ENCODE measurements at regions not wholly inside any gene's neighbourhood (a gene's known extent, or its start where the extent isn't known, plus 50 kb on each side); places are given as distances from the start of the nearest gene placed in this dataset.

- TF ChIP-seq ZNF354C (tag by site-specific recombination; IDR thresholded peaks at IDR 0.05; ENCODE audit: borderline replicate concordance, low read depth) (no peak), ZNF548 (tag by site-specific recombination; IDR thresholded peaks at IDR 0.05) (no peak), GFI1B (tag by site-specific recombination; IDR thresholded peaks at IDR 0.05) (no peak), ZNF701 (tag by site-specific recombination; IDR thresholded peaks at IDR 0.05) (no peak), ZNF664 (tag by site-specific recombination; IDR thresholded peaks at IDR 0.05) (no peak), ZNF48 (tag by site-specific recombination; IDR thresholded peaks at IDR 0.05) (no peak), ZNF660 (tag by site-specific recombination; IDR thresholded peaks at IDR 0.05) (no peak), EGR2 (tag by site-specific recombination; IDR thresholded peaks at IDR 0.05; ENCODE audit: low read depth) (no peak), ZNF785 (tag by site-specific recombination; IDR thresholded peaks at IDR 0.05) (no peak), ZNF155 (tag by site-specific recombination; IDR thresholded peaks at IDR 0.05) (no peak), ZNF362 (tag by site-specific recombination; IDR thresholded peaks at IDR 0.05) (no peak), FEZF1 (tag by site-specific recombination; IDR thresholded peaks at IDR 0.05) (no peak), ATF2 (tag by site-specific recombination; IDR thresholded peaks at IDR 0.05; ENCODE audit: low read depth) (no peak), IKZF3 (tag by site-specific recombination; IDR thresholded peaks at IDR 0.05) (no peak), ZNF561 (tag by site-specific recombination; IDR thresholded peaks at IDR 0.05; ENCODE audit: borderline replicate concordance) (no peak), ZNF112 (tag by site-specific recombination; IDR thresholded peaks at IDR 0.05) (no peak)
- TF ChIP-seq, protein P1, sequence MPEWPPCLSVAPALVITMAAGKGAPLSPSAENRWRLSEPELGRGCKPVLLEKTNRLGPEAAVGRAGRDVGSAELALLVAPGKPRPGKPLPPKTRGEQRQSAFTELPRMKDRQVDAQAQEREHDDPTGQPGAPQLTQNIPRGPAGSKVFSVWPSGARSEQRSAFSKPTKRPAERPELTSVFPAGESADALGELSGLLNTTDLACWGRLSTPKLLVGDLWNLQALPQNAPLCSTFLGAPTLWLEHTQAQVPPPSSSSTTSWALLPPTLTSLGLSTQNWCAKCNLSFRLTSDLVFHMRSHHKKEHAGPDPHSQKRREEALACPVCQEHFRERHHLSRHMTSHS (tag by site-specific recombination; IDR thresholded peaks at IDR 0.05) = no peak
- Histone ChIP-seq H3K4me3 (ENCODE audit: low read depth, low read length) (no peak overlapping the region), H3K4me1 (ENCODE audit: control insufficient read depth, insufficient read depth, low read length) (no peaks in the 10 kb centered on the region), H3K36me3 (ENCODE audit: control insufficient read depth in 2 of 2, insufficient read depth in 1 of 2, low read length in 2 of 2) (no peaks in the 10 kb centered on the region), H3K27ac (ENCODE audit: extremely low read depth, low read depth, low read length) (no peak overlapping the region), H3K9me3 (ENCODE audit: control insufficient read depth, insufficient read depth, low read depth, low read length) (no peaks in the 10 kb centered on the region)
- POLR2A ChIA-PET = no interaction called here
- CTCF ChIA-PET = no interaction called here
Measured at GRCh38 chr5:6193310-6193709, 185.0 kb downstream of the MED10 start.

DNA sequence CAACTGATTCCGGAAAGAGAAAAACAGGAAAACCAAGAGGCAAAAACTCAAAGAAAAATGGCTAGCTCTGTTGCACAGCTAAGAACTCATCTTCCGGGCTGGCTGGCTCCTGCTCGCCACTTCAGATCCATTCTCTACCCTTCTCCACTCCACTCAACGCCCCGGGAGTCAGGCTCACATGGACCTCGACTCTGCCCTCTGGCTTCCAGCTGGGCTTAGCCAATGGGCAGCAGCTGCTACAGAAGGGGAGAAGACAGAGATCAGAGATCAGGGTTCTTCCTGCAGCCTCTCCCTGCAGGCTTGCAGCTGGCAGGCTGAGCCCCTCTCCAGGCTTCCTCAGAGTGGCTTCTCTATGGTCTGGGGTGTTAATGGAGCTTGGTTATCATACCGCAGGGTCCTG is 187.5 kb downstream of the MED10 start:
- POLR2A ChIA-PET = no interaction called here
- Histone ChIP-seq H3K36me3 (ENCODE audit: control insufficient read depth in 2 of 2, insufficient read depth in 1 of 2, low read length in 2 of 2) (no peaks in the 10 kb centered on the region), H3K4me1 (ENCODE audit: control insufficient read depth, insufficient read depth, low read length) (no peaks in the 10 kb centered on the region), H3K27ac (ENCODE audit: extremely low read depth, low read depth, low read length) (no peak overlapping the region), H3K9me3 (ENCODE audit: control insufficient read depth, insufficient read depth, low read depth, low read length) (no peaks in the 10 kb centered on the region), H3K4me3 (ENCODE audit: low read depth, low read length) (no peak overlapping the region)
- TF ChIP-seq, protein P2, sequence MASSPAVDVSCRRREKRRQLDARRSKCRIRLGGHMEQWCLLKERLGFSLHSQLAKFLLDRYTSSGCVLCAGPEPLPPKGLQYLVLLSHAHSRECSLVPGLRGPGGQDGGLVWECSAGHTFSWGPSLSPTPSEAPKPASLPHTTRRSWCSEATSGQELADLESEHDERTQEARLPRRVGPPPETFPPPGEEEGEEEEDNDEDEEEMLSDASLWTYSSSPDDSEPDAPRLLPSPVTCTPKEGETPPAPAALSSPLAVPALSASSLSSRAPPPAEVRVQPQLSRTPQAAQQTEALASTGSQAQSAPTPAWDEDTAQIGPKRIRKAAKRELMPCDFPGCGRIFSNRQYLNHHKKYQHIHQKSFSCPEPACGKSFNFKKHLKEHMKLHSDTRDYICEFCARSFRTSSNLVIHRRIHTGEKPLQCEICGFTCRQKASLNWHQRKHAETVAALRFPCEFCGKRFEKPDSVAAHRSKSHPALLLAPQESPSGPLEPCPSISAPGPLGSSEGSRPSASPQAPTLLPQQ (tag by site-specific recombination; IDR thresholded peaks at IDR 0.05) = no peak
- TF ChIP-seq SETDB1 (IDR thresholded peaks at IDR 0.05; ENCODE audit: insufficient read length, low read length) = no peak
- TF ChIP-seq ZNF645 (tag by site-specific recombination; IDR thresholded peaks at IDR 0.05) = no peak
- no peak for TF ChIP-seq ZNF843 (tag by site-specific recombination; IDR thresholded peaks at IDR 0.05)
- CTCF ChIA-PET = interaction anchor here (0.5 to 0.7 kb wide), 2 partner anchors 30 to 514 kb away, joined by 3 read pairs; no protein-coding TSS in a partner anchor
